GM21528 (cell line): ENCODE measurements at regions not wholly inside any gene's neighbourhood (a gene's known extent, or its start where the extent isn't known, plus 50 kb on each side); places are given as distances from the start of the nearest gene placed in this dataset.
"Not testable (repeated sequence)": the region's sequence is repeated elsewhere in the genome, so short reads cannot be mapped to it uniquely, and the experiment has no call there.

Experiments used
- ATAC-seq: cut with Tn5 transposase; IDR thresholded peaks from one replicate; pipeline ENCODE4 v1.9.1; 2021; ENCODE audit warnings: mild to moderate bottlenecking, moderate library complexity; ENCODE audit not compliant: unreplicated experiment, low FRiP score

DNA sequence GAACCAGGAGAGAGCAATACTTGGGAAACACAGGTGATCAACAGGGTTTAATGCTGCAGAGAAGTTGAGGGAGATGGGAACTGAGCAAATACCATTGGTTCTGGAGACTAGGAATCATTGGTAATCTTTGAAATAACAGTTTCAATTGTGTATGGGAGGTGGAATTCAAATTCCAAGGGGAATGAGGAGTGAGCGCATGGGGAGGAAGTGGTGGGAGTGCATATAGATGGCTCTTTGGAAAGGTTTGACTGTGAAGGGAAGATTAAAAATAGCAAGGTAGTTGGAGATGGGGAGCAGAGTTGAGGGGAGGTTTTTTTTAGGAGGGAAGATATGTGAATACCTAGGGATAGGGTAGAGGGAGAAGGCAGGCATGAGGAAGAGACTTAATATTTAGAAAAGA is 51.1 kb upstream of the ROPN1 start:
- ATAC-seq, result no peak

DNA sequence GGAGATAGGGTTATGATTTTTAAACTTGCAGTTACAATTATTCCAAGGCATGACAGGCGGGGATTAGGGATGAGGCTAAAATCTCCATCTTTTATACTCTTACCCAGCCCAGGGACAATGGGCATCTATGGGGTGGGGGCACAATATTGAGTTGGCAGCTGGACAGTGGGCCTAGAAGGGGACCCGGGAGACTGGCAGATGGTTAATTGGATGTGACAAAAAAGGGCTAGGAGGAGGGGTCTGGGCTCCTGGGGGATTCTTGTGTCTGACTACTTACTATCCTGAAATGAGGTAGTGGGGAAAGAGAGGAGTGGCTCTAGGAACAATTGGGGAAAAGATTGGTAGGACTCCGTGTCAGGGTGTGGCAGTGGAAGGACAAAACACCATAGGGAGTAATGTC is 53.0 kb upstream of the ROPN1 start:
- no peak for ATAC-seq

DNA sequence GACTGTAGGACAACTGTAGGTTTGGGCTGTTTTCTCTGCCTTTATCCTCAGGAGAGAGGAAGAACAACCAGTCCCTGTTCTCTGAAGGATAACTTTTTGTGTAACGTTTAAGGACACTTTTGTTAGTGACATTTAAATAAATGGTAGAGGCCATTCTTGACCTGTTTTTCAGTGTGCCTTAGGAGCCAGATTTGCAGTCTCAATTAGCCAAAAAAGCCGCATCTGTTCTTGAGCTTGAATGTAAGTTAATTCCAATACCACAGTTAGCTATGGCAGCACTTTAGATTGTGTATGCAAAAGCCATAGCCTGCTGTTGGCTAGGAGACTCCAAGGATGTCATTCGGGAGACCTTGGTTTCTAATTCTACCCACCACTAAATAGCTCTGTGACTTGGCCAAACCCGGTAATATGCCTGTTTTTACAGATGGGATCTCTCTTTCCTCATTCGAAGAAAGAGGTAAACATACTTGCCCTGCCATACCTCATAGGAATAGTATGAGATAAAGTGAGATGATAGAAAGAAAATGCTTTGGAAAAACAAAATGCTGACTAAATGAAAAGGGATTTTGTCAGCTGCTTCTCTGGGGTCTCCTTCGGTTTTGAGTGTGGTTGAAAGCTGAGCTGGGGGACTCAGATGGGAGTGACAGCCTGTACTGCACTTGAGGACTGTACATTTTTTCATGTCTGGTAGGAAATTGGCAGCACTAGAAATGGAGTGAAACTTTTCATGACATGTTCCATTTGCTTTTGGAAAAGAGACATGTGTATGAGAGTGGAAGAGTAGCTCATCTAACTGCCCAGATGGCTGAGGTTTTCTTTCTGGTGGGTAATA is 57.3 kb upstream of the ROPN1 start:
- ATAC-seq, result no peak

DNA sequence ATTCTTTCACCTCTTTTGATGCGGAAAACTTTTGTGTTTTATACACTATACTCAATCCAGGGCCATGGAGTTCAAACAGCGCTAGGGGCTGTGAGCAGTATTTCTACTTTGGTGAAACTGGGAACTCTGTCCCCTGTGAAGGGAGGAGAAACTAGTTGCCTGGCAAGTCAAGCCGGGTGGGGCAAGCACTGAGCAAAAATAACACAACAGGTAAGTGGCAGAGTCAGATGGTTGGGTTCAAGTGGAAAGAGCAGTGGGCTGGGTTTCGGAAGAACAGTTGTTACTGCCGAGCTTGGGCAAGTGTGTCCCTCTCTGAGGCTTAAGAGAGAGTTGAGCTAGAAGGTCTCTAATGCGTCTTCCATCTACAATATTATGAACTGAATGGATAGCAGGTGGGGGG is 59.7 kb upstream of the ROPN1 start:
- ATAC-seq, result no peak

DNA sequence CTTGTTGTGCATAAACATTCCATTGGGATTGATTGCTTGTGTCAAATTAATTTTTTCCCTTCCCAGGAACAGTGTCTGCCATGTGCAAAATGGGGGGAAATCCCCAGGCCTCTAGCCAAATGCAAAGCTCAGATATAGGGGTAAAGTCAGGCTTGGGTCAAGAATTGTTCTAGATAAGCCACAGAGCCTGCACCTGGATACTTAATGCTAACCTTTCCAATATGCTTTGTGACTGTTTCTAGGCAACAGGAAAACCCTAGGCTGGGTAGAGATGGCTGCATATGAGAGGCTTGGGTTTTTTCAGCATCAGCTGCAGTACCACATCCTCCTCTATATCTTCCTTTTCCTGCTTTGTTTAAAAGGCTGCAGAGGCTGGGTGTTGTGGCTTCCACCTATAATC is 61.9 kb upstream of the ROPN1 start:
- no peak for ATAC-seq

DNA sequence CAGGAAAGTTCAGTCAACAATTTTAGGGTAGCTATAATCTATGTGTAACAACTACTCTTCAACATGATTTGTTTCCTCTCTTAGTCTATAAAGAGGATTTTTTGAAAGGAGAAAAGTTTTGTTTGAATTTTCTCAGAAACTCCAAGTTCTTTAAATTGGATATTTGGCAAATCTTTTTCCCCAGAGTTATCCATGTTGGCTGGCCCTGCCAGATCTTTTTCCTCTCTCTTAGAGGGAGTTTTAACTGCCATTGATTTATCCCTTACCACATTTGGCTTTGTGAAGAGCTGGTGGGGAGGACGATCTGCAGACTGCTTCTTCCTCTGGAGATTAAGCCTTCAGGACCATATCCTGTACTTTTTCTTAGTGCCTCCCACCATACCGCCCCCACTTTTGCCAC is 64.9 kb upstream of the ROPN1 start:
- no peak for ATAC-seq

DNA sequence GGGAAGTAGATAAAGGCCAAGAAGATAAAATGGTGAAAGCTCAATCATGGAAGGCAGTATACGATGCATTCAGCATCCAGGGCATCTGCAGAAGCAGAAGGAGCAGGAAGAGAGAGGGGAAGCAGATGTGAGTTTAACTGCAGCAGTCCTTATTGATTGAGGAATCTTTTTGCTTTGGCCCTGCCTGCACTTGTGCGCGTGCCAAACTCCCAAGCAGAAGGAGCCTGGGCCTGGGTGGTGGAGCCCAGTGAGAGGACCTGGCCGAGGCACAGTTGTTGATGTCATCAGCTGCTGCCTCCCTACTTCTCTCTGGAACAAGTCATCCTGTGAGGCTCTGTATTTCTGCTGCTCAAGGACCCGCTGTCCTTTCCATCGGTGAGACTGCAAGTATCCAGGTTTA is 65.5 kb upstream of the ROPN1 start:
- no peak for ATAC-seq

DNA sequence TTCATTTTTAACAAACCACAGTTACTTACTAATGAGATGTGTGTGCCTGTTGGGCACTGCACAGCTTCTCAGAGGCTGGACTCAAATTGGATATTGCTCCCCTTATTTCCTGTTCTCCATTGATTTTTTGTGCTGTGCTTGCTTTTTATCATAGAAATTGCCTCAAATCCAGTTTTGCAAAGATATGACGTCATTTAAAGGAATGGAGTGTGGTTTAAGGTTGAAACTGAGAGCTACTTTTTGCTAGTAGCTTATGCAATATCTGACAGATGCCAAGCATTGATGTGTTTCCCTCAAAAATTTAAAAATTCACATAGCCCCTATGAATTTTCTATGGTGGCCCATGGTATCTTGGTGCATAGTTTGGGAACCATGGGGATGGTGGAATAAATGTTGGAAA is 67.7 kb upstream of the ROPN1 start:
- ATAC-seq, result no peak

DNA sequence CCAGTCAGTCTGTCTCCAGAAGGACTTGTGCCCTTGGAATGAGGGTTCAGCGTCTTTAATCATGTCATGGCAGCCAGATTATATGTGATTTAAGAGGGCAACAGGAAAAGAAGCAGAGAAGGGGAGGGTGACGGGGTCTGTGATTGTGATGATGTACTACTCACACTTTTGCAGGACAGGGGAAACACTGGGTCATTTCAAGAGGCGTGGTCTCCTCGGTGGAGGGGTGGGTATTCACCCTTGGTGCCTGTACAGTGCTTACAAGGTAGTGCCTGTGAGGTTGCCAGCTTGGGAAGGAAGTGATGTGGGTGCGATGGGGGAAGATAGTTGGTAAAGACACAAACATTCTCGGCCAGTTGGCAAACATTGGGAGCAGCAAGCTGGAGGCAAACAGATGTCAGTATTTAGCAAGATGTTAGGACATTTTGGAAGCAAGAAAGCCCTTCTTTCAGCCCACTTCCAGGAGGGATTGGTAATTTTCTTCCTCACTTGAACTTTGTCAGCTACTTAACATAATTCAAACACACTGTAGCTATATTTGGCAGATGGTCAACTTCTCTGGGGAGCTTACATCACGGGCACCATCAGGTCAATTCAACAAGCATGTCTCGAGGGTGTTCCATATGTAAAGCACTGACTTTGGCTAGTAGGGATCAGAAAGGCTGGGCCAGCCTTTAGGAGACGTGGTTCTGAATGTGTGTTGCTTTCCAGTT is 71.4 kb upstream of the ROPN1 start:
- no peak for ATAC-seq

DNA sequence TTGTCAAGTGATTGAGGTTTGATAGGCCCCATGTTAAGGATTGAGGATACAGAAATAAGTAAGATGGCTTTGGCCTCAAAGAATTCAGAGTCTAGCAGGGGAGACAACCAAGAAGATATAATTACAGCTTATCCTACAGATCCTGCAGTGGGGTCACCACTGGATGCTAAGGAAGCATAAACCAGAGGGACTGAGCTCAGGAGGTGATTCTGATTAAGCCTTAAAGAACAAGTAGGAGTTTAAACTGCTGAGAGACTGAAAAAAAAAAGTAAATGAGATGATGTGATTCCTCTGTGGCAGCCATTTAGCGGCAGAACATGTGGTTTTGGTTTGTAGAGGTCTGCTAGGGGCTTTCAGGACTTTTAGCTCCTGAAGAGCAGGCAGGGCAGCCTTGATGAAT is 72.1 kb upstream of the ROPN1 start:
- ATAC-seq, result no peak

DNA sequence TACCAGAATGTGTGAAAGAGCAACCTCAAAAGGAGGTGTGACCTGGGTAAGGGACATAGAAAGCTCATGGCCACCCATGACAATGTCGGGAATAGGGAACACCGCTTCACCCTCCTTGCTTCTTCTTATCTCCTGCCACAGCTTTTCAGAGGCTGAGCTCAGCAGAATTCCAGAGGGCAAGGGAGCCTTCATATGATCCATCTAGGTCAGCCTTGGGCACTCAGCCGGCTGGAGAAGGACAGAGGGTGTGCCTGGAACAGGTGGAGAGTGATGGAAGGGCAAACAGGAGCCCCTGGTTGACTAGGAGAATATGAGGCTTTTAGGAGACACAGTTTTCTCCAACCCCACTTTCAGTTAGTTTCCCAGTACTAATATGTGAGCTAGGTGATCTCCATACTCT is 74.6 kb upstream of the ROPN1 start:
- not testable (repeated sequence) for ATAC-seq

DNA sequence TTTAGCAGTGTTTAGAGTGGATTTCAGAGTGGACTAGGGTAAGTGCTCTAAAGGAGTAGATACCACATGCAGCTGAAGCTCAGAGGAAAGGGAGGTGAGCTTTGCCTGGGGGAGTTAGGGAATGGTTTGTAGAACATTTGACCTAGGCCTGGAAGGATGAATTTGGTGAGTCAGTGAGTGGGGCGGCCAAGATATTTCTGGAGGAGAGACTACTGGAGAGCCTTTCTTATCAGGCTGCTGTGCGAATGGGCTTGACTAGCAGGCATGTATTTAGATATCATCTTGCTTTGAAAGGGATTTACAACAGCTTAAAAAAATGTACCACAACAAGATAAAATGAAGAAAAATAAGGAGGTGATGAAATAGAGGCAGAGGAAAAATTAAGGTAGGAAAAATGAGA is 77.8 kb upstream of the ROPN1 start:
- not testable (repeated sequence) for ATAC-seq

DNA sequence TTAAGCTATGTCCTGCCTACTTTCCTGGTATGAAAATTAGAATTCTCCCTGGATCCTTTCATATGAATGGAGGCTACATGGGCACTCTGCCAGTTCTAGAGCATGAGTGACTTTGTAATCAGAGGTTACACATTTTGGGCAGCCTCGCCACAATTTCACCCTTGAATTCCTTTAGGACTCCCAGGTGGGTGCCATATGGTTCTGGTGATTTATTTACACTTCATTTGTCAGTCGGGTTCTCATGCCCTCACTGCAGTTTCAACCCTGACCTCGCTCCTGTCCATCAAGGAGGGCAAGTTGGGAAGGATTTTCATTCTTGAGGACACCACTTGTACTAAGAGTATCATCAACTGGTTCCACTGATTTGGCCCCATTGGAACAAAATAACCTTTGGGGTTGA is 83.2 kb upstream of the ROPN1 start:
- not testable (repeated sequence) for ATAC-seq

DNA sequence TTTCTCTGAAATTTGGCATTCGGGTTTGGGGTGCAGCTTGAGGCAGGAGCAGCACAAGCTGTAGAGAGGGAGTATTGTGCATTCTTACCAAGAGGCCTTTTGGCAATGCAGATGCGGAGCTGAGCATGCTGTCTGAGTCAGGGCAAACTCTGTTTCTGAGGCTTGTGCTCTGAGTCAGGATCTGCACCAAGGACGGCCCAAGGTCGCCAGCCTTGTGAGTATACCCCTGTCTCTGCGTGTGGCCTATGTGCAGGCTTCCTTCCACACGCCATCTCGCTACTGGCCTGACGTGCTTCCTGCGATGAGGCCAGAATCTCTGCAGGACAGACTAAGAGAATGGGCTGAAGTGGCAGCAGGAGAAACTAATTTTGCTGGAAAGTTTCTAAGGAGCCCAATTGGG is 83.8 kb upstream of the ROPN1 start:
- no peak for ATAC-seq

DNA sequence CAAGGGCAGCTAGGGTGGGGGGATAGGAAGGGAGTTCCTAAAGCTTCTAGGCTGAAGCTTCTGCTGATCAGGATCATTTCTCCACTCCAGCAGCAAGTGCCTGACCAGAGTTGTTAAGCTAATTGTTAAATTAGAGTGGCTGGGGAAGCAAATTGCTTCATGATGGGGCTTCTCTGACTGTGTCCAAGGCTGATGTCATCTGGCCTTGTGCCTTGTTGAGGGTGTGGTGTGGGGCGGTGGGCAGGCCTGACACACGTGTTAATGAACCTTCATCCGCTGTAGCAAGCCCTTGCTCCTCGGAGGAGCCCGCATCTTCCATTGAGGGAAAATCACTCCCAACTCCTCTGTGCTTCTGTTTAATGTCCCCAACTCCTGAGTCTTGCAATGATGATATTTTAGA is 84.3 kb upstream of the ROPN1 start:
- no peak for ATAC-seq

DNA sequence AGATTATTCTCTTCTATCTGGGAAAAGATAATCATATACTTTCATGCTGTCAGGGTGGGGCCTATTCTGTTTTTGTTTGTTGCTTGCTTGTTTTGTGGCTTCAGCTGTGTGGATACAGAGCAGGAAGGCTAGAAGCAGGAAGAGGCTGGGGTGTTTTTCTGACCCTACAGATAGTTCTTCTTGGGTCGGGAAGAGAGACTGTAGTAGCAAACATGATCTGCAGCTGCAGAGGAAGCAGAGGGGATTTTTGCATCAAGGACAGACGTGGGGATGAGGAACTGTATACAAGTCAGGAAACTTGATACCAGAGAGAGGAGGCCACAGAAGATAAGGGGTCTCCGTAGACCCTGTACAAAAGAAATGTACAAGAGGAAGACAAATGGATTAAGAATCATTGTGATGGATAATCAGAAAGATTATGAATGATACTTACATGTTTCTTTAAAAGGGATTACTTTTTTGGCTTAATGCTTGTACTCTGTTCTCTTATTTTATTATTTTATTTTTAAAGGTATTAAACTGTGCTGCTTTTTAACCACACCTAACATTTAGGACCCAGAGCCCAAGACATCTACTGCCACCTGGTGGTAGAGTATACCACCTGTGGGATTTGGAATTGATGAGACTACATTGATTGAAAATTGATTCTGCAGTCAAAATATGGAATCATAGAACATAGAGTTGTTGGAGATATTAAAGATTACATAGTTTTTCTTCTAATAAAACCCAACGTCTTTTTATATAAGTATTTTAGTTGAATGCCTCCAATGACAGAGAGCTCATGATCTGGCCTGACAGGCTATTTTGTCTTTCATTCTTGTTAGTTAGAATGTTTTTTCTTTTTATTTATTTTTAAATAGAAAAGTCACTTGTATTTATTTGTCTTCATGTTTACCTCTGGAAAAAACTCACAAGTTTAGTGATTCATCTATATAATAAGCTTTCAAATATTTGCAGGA is 87.3 kb upstream of the ROPN1 start:
- no peak for ATAC-seq

DNA sequence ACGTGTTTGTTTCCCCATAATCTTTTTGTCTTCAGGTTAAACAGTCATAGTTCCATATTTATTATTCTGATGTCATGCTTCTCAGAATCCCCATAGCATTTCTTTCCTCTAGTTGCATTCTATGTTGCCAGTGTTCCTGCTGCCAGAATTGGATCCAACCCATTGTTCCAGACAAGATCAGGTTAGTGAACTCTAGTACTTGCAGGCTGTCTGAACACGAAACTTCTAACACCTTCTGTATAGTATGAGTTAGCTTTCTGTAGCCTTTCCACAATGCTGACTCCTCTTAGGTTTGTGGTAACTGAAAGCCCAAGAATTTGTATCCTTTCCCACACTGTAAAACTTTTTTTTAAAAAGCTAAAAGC is 88.0 kb upstream of the ROPN1 start:
- no peak for ATAC-seq

DNA sequence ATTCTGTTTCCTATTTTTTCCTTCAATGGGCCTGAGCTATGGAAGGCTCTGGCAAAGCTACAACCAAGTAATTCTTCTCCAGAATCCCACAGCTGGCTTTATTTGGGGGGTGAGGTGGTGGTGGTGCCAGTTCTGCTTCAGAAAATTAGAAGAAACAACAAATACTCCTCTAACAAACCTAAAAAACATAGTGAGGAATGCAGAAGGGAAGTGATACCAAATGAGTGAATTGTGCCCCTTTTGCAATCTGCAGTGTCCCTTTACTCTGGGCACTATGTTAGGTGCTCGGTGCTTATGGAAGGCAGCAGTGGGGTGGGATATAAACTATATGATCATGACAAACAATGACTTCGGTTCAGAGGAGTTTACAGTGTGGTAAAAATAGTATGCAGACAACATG is 90.4 kb upstream of the ROPN1 start:
- no peak for ATAC-seq

DNA sequence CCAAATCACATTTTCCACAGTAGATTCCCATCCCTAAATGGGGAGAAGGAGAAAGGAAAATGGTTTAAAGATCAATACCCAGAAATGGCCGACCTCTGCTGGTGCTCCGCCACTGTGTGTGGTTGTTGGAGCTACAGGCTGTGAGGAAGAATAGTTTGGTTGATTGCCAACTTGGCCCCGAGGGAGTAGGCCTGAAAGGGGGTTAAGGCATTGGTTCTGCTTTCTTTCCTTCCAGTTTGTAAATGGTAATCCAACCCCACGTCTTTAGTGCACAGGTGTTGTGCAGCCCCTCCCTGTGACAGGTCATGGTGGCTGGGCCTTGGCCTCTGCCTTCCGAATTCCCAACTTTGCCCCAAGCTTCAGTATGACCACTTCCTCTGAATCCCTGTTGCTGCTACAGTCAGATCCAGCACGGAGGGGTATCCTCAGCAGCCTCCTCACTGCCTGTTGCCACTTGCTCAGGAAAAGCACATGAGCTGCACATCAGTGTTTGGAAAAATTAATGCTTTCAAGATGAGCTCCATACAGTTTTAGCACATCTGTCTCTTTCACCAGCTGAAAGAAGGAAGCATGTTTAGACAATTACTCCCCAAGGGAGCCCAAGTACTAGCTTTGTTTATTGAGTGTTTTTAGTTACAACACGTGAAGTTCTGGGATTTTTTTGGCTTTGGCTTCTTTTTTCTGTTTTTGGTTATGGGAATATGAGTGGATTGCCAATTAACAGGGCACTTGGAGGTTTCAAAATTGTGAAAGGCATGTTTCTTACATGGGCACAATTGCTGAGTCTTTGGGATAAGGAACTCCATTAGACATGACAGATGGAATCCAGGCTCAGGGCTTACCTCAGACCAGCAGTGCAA is 92.3 kb upstream of the ROPN1 start:
- no peak for ATAC-seq

DNA sequence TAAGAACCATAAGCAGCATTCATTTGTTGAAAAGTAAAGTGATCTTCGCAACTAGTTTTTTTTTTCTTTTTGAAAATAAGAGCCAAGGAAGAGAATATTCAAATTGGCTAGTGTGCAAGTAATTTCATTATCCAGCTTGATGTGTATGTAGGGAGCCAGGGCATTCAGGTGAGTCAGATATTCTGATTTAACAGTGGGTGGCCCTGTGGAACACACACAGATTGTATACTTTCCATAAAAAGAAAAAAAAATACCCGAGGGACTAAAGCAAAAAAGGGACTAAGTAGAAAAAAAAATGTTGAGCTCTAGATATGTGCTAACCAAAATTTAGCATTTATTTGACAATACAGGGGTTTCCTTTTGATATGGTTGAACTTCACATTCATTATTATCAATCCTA is 96.9 kb upstream of the ROPN1 start:
- ATAC-seq, result no peak
